ENCODE measurements at regions not wholly inside any gene's neighbourhood (a gene's known extent, or its start where the extent isn't known, plus 50 kb on each side); places are given as distances from the start of the nearest gene placed in this dataset.
"Not testable (repeated sequence)": the region's sequence is repeated elsewhere in the genome, so short reads cannot be mapped to it uniquely, and the experiment has no call there.

DNA sequence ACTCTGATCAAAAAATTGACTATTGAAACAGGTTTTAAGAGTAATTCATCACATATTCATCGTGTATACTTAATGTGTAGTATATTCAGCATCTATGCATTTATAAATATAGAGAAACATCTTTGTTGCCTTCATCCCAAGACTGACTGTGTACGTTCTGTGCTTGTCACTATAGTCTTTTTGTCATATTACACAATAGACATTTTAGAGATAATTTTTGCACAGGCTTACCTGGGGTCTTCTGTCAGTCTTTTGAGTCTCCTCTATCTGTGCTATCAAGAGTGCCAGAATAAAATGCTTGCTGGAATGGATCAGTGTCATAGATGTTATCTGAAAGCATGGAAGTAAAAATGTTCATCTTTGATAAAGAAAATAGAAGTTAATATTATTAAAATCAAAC, 1047.7 kb upstream of the NRXN1 start:
- FAIRE-seq, result no peak

DNA sequence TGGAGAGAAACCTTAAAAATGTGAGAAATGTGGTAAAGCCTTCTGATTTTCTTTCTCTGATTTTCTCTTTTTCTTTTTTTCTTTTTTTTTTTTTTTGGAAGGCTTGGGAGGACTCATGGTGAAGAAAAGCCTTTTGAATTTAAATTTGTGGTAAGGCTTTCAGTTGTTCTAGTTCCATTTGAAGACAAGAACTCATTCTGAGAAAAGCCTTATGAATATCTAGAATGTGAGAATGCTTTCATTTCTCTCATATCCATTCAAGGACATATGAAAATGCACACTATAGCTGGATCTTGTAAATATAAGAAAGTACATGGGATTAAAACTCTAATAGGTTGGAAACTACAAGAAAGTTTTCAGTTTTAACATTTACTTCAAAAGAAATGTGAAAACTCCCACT, 1045.2 kb upstream of the NRXN1 start:
- no peak for FAIRE-seq

DNA sequence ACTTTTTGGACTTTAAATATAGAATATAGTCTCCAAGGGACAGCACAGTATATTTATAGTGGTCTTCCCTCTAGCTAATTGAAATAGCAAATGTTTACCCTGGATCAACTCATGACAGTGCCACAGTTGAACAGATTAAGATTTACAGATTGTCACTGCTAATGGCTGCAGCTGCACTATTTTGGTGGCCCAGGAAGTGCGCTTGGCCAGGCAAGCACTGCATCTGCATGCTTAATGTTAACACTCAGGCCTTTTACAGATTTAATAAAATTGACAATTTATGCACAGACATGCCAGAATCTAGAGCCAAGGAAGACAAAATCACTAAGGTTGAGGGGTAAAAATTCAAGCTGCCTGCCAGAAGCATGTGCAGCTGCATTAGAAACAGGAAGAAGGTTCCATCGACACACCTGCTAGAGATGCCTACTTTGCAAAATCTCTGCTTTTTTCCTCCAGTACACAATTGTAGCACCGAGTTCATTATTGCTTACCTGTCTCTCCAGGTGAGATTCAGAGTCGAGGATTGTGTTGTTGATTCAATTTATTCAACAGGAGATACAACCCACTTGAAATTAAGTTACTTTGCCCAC, 1042.3 kb upstream of the NRXN1 start:
- FAIRE-seq, result no peak

DNA sequence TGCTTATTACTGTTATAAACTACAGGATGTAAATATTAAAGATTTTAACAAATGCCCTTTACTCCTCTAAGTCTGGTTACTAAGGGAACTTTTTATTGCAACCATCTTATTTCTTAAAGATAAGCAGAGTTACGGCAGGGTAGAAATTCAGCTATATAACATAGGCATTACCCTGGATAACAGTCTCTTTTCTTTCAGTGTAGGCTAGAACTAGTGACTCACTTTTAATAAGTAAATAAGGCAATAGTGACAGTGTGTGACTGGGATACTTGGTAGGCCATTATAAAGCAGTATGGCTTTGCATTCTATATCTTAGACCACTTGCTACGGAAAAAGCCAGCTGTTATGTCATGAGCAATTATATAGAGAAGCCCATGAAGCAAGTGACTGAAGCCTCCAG, 1041.0 kb upstream of the NRXN1 start:
- no peak for FAIRE-seq

DNA sequence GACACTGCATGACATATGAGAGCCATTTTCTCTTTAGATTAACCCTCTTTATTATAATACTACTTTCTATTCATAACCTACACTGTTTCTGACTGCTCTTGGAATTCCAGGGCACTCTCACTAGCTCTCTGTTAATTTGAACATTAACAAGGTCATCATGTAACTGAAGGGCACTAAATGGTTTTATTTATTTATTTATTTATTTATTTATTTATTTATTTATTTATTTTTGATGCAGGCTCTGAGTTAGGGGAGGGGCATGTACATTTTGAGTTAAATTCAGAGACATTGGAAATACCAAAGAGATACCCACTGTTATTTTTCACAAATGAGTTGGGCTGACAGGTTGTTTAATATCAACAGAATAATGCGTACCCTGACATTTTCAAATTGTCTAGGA, 1038.7 kb upstream of the NRXN1 start:
- no peak for FAIRE-seq

DNA sequence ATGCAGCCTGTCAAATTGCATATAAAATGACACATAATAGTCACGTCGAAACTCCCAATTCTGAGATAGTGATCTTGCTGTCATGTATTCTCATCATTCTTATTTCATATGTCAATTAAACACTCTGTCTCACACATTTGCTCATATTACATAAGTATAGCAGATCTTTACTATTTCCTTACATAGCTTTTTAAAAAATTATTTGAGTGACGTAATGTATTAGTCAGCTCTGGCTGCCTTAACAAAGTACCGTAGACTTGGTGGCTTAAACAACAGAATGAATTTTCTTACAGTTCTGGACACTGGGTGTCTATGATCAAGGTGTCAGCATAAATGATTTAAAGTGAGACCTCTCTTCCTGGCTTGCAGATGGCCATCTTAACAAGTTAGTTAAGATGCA, 1032.3 kb upstream of the NRXN1 start:
- no peak for FAIRE-seq

DNA sequence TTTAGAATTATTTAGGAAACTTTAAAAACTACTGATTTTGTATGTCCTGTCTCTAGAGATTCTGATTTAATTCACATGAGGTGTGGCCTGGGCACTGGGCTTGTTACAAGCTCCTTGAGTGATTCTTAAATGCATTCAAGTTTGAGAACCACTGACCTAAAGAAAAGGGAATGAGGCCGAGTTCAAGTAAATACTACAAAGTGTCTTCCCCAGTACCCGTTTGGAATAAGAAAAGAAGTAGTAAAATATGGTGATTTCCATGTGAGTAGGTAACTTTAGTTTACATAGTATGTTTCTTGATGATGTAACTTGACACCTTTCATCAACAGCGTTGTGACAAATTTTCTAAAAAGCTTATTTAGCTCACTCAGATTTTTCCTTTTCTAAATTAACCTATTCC, 1022.9 kb upstream of the NRXN1 start:
- no peak for FAIRE-seq

DNA sequence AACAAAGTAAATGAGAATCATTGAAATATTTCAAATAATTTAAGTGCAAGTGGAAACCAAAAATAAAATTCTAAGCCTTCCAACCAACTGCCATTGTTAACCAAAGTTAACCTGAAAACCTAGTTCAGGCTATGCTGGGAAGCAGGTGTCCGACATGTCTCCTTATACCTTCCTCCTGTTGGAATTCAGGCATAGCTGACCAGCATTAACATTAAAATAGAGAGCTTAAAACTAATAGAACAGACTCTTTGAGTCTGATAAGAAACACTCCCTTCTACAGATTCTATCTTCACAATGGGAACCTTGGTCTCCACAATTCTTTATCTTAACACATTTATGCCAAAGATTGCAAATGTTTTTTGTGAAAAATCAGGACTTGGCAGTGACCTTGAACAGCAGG, 1004.9 kb upstream of the NRXN1 start:
- no peak for FAIRE-seq

DNA sequence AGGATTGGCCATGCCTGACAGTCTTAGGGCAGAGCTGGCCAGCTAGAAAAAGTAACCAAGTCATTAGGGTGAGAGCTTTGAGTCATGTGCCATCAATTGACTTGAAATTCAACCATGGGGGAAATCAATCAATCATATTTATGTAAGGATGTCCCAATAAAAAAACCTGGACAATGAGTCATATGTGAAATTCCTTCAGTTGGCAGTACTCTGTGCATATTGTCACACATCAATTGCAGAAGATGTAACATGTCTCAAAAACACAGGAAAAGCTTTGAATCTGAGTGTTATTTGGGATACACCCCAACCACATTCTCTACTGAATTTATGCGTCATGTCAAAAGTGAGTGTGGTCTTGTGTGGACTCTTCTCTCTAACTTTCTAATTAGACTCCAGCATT, 1004.1 kb upstream of the NRXN1 start:
- FAIRE-seq, result no peak

DNA sequence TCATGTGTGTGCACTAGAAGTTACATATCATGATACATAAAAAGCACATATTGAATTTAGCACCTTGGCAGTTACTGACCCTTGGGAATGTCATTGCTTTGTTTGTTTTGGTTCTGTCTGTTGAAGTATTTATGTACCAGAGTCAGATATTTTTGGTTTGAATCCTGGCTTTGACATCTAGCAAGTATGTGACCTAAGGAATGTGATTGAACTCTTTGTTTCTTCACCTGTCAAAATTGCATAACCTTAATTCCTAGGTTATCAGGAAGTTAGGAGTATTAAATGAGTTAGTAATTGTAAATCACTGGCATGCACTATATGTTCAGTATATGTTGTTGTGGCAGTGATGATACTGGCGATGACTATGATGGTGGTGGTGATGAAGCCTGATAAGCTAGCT, 1003.5 kb upstream of the NRXN1 start:
- no peak for FAIRE-seq

DNA sequence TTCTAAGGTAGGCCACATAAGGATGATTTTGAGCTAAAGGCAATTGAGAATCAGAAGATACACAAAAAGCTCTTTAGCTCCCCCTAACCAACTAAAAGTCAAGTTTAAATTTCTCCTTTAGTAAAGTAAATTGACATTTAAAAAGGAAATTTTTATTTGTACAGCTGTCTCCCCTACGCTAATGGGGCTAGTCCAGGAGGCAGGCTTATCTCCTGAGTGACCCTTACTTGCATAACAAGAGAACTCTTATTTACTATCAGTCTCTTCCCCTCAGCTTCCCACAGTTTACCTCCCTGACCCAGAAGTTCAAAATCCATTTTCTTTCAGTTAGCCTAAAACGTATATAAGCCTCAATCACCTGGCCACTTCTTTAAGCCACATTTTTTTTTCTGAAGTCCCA, 1002.8 kb upstream of the NRXN1 start:
- no peak for FAIRE-seq

DNA sequence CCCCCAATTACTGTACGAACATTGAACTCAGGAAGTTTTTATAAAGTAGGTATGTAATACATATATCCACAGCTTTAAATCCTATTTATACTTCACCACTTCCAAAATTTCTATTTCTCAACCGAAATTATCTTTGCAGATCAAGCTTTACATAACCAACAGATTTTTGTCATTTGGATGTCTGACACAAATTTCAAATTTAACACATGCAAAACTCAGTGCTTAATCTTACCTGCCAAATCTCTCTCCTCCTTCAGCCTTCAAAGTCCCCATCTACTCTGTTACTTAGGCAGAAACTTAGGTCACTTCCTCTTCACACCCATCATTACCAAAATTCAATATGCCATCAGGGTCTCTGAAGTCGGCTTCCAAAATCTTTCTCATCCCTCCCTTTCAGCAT, 990.1 kb upstream of the NRXN1 start:
- FAIRE-seq, result no peak

DNA sequence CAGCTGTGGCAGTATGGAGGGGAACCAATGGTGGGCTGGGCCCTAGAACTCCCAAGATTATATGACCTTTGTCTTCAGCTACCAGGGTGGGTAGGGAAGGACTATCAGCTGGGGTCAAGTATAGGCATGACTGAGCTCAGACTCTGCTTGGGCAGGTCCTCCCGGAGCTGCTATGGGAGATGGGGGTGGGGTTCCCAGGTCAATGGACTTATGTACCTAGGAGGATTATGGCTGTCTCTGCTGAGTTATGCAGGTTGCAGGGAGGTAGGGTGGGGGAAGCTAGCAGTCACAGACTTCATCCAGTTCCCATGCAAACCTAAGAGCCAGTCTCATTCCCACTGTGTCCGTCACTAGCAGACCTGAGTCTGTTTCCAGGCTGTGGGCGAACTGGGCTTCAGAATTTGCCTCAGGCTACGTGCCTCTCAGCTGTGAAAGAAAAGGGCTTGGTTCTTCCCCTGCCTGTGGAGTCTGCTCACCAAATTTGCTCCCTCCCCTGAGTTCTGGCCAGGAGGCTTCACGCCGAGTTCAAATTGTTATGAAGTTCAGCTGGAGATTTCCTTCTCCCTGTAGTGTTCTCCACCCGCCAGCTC, 985.8 kb upstream of the NRXN1 start:
- FAIRE-seq, result no peak

DNA sequence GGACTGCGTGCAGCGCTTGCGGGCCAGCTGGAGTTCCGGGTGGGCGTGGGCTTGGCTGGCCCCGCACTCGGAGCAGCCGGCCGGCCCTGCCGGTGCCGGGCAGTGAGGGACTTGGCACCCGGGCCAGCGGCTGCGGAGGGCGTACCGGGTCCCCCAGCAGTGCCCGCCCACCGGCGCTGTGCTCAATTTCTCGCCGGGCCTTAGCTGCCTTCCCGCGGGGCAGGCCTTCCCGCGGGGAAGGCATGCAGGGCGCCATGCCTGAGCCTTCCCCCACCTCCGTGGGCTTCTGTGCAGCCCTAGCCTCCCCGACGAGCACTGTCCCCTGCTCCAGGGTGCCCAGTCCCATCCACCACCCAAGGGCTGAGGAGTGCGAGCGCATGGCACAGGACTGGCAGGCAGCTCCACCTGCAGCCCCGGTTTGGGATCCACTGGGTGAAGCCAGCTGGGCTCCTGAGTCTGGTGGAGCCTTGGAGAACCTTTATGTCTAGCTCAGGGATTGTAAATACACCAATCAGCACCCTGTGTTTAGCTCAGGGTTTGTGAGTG, 975.0 kb upstream of the NRXN1 start:
- not testable (repeated sequence) for FAIRE-seq

DNA sequence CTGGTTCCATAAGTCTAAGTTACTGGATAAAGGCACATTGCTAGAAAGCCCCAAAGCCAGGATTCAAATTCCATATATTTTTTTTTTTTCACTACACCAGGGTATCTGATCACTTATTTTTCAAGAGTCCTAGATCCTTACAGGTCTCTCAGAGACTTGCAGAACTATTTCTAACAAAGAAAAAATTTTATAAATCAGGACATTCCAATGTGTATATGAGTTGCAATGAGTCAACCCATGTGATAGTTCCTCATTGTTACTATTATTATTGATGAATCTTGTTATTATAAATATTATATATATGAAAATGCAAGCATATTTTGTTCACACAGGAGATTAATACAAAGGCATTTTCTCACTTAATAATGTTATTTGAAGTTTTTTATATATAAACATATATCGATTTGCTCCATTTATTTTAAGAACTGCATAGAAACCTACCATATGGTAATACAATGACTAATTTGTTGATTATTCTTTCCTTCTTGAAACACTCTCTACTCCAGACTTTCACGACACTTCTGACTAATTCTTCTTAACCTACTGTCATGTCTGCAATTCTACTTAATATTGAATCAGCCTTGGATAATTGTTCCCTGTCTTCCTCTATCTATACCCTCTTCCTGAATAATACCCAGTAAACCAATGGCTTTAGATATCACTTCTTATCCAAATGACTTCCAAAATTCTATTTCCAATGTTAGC, 968.4 kb upstream of the NRXN1 start:
- no peak for FAIRE-seq

DNA sequence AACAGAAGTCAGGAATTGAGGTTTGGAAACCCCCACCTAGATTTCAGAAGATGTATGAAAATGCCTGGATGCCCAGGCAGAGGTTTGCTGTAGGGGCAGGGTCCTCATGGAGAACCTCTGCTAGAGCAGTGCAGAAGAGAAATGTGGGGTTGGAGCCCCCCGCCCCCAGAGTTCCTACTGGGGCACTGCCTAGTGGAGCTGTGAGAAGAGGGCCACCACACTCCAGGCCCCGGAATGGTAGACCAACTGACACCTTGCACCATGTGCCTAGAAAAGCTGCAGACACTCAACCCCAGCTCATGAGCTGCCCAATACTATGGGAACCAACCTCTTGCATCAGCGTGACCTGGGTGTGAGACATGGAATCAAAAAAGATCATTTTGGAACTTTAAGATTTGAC, 967.0 kb upstream of the NRXN1 start:
- FAIRE-seq, result no peak

DNA sequence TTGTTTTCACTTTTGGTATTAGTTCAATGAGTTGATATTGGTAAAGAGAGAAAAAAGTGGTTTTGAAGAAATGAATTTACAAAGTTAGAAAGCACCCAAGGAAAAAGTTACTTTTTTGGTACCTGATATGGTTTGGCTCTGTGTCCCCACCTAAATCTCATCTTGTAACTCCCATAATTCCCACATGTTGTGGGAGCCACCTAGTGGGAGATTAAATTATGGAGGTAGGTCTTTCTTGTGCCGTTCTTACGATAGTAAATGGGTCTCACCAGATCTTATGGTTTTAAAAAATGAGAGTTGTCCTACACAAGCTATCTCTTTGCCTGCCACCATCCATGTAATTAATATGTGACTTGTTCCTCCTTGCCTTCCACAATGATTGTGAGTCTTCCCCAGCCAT, 965.6 kb upstream of the NRXN1 start:
- no peak for FAIRE-seq

DNA sequence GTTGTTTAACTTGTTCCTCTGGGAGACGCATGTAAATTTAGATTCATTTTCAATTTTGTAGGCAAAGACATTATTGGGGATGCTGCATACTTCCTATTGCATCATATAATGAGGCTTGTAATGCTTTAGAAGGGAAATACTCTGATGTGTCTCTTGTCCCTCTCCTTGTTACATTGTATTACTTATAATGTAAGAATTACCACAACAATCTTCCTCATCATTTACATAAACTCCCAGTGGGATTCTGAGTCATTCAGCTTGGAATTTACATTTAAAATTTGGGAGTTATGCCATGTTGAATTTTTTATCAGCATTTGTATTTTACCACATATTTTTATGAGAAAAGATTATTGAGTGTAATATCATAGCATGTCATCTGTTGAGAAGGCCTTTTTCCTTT, 963.4 kb upstream of the NRXN1 start:
- FAIRE-seq, result no peak

DNA sequence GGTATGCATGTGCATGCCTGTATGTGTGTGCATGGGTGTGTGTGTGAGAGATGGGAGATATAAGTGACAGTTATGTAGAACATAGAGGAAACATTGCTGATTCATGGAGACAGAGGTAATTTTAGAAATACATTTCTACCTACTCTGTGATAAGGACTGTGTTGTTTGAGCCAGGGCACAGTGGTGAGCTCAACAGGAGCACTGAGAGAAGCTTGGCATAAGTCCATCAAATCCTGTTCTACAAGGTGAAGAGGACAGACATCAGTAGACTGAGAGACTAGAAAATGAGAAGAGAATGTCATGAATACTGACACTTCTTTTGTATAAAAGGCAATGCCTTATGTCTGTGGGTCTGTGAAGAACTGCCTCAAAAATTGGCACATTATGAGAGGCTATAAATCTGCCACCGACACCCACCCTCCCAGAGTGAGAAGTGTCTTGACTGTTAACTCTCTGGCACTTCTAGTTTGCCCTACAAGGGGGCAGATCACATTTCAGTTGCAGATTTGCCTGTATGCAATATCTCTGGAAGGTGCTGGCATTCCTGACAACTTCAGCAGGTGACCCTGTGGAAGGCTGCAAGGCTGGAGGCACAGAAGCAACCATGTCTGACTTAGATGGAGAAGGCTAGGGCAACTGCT, 962.3 kb upstream of the NRXN1 start:
- no peak for FAIRE-seq

DNA sequence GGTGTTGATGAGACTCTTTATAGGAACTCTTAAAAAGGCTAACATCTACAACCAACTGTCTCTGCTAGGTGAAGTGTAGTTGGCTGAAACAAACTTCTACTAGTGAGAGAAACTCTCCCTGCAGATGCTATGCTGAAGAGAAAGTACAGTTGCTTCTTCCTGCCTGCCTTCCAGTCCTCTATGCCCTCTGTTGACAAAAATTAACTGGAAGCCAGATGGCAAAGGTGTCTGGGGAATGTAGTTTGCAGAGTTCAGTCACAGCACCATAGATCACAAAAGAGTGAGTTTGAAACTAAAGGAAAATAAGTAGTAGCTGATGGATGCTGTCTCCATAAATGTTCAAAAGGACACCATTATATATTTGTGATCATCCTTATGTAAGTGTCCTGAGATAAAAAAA, 958.8 kb upstream of the NRXN1 start:
- no peak for FAIRE-seq

DNA sequence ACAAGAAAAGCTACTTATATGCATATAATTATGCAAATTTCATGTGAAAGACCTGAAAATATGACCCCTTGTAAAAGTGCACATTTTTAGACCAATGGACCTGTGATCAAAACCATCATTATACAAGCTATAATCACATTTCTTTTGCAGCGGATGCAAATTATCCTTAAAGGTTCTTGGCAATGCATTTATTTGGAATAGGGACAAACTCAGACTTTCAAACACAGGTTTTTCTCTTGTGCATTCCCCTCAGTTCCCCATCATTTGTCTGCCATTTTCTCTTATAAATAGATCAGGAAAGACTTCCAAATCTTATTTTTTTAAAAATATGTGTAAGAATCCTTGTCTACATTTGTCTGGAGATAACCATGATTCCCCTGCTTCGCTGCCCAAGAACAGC, 954.2 kb upstream of the NRXN1 start:
- FAIRE-seq, result no peak

DNA sequence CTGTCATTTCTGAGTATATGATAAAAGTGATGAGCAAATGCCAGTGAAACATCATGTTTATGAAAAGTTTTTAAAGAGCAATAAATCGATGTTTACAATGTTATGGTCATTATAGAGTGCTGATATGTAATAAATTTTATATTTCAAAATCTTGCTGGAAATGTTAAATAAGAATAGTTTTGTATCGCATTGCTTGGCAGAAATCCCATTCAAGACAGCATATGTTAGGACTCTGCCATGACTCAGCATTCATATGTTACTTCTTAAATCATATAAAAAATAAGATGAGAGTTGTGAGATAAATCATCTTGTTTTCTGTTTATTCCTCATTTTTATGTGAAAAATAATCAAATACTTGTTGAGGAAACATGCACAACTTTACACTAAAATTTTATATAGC, 949.9 kb upstream of the NRXN1 start:
- FAIRE-seq, result no peak

DNA sequence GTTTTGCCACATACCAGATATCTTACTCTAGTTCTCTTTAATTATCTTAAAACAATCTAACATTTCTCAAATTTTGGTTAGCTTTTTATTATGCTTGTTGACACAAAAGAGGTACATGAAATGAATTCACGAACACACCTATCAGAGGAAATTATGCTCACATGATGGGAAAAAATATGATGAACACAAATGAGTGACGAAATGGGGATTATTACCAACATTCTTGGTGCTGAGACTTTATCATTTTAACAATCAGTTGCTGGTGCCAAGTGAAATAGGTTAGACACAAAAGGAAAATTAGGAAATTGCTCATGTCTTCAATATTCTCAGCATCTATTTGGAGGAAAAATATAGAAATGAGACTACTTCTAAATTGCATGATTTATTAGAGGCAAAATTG, 944.7 kb upstream of the NRXN1 start:
- FAIRE-seq, result no peak

DNA sequence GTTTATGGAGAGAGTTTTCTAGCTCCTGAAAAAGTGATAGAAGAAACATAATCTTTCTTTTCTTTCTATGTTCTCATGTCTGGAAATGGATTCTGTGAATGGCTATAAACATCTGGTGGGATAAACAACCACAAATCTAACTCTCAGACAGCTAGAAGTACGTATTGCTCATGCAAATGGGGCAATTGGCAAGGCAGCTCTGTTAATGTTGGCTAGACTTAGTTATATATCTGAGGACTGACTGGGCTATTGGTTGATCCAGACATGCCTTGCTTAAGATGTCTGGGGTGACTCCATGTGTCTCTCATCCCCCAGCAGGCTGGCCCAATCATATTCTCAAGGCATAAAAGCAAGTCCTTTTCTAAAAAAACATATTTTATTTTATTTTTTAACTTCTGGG, 939.2 kb upstream of the NRXN1 start:
- no peak for FAIRE-seq
